Endothelial cell of umbilical vein (primary cell): ENCODE measurements at regions not wholly inside any gene's neighbourhood (a gene's known extent, or its start where the extent isn't known, plus 50 kb on each side); places are given as distances from the start of the nearest gene placed in this dataset.

Experiments
- BruUV-seq: library from RNA; stranded (reverse); fragments of 400-500 nt; replicated peaks from 2 replicates; lab custom pipeline; 2021; lab: Mats Ljungman, UMichigan
- CTCF ChIA-PET: fragments of 300-600, 350-600 bp; sonication (Branson Sonifier 250); formaldehyde crosslinking; loops from one replicate; lab custom pipeline; 2021; ENCODE audit warnings: antibody characterized with exemption, inconsistent platforms; lab: Charles Lee
- POLR2A ChIA-PET: fragments of 300-600, 350-600 bp; sonication (Branson Sonifier 250); formaldehyde crosslinking; loops from one replicate; lab custom pipeline; 2021; ENCODE audit warnings: antibody characterized with exemption, inconsistent platforms; lab: Charles Lee
- DNase-seq: peaks from one replicate; pipeline ENCODE4 v3.0.0-alpha.2; 2011; ENCODE audit warnings: low read depth, low spot score
- FAIRE-seq: peaks from 2 replicates; lab custom pipeline; 2011; peaks lifted over from hg19 to GRCh38; lab: Jason Lieb, UNC
- H2AFZ ChIP-seq: 2 replicates; pipeline ENCODE4 v1.6.0; 2012; ENCODE audit warnings: low read depth, low read length, control low read depth, inconsistent platforms
- H3K27ac ChIP-seq: 2 replicates; pipeline ENCODE4 v1.5.1; 2011; ENCODE audit warnings: low read depth, mild to moderate bottlenecking, control low read depth, low read length, moderate library complexity; ENCODE audit not compliant: insufficient read depth
- H3K27me3 ChIP-seq, 2 experiments: 2 replicates each; pipeline versions ENCODE4 v1.6.0 to v1.6.1; 2011; ENCODE audit warnings: low read length in 2 of 2, mixed read lengths in 1 of 2; ENCODE audit not compliant: control insufficient read depth in 2 of 2, insufficient read depth in 2 of 2
- H3K36me3 ChIP-seq, 2 experiments: 2 replicates in 1 of 2; 3 replicates in 1 of 2; pipeline ENCODE4 v1.5.1; 2011; ENCODE audit warnings: low read length in 2 of 2, mild to moderate bottlenecking in 1 of 2, moderate library complexity in 1 of 2; ENCODE audit not compliant: control insufficient read depth in 2 of 2, insufficient read depth in 2 of 2; ENCODE audit errors: extremely low read depth in 1 of 2
- H3K4me1 ChIP-seq: 3 replicates; pipeline ENCODE4 v1.5.1; 2011; ENCODE audit warnings: mild to moderate bottlenecking, low read length; ENCODE audit not compliant: control insufficient read depth, insufficient read depth; ENCODE audit errors: extremely low read depth
- H3K4me2 ChIP-seq: 2 replicates; pipeline ENCODE4 v1.6.1; 2011; ENCODE audit warnings: low read length, control low read depth, mixed read lengths; ENCODE audit not compliant: insufficient read depth
- H3K4me3 ChIP-seq, 3 experiments: fragments of 200-600 bp in 1 of 3; sonication (generic), shearing (Covaris generic) in 1 of 3; replicated peaks in 1 of 3; 2 replicates each; pipeline ENCODE4 v1.5.1; 2011 to 2016; ENCODE audit warnings: control low read depth in 3 of 3, low read length in 3 of 3, mild to moderate bottlenecking in 2 of 3, inconsistent platforms in 1 of 3, low read depth in 1 of 3, moderate library complexity in 1 of 3; ENCODE audit not compliant: insufficient read depth in 1 of 3
- H3K79me2 ChIP-seq: 2 replicates; pipeline ENCODE4 v1.6.0; 2012; ENCODE audit warnings: low read length, inconsistent platforms; ENCODE audit not compliant: control insufficient read depth, insufficient read depth
- H3K9ac ChIP-seq: replicated peaks from 2 replicates; pipeline ENCODE3; 2011; ENCODE audit warnings: low read length, control low read depth; ENCODE audit not compliant: insufficient read depth; ENCODE audit errors: extremely low read depth
- H3K9me1 ChIP-seq: replicated peaks from 3 replicates; pipeline ENCODE4 v1.6.0; 2011; ENCODE audit warnings: mild to moderate bottlenecking, low read length; ENCODE audit not compliant: control insufficient read depth, insufficient read depth; ENCODE audit errors: extremely low read depth
- H3K9me3 ChIP-seq: replicated peaks from 2 replicates; pipeline ENCODE4 v1.5.1; 2012; ENCODE audit warnings: low read length, inconsistent platforms; ENCODE audit not compliant: control insufficient read depth, insufficient read depth
- H4K20me1 ChIP-seq: replicated peaks from 2 replicates; pipeline ENCODE3; 2011; ENCODE audit warnings: mild to moderate bottlenecking, low read length; ENCODE audit not compliant: control insufficient read depth, insufficient read depth; ENCODE audit errors: extremely low read depth
- CTCF ChIP-seq, 2 donors: IDR thresholded peaks; 1 replicate in 1 of 2; 2 replicates in 1 of 2; pipeline ENCODE4 v1.5.1; 2011; ENCODE audit warnings: low read length in 2 of 2, mild to moderate bottlenecking in 2 of 2, moderate library complexity in 2 of 2, control low read depth in 1 of 2, inconsistent platforms in 1 of 2, low read depth in 1 of 2; ENCODE audit not compliant: insufficient read depth in 1 of 2; ENCODE audit errors: extremely low read depth in 1 of 2
- FOS ChIP-seq: IDR thresholded peaks from 2 replicates; pipeline ENCODE4 v1.6.1; 2011; ENCODE audit warnings: mild to moderate bottlenecking, low read length, moderate library complexity, borderline replicate concordance; ENCODE audit not compliant: insufficient read depth
- GATA2 ChIP-seq: IDR thresholded peaks from 2 replicates; pipeline ENCODE4 v1.7.0; 2011; ENCODE audit warnings: low read depth, mild to moderate bottlenecking, moderate library complexity, mixed read lengths, low read length; ENCODE audit not compliant: insufficient read length, insufficient read depth
- JUN ChIP-seq: IDR thresholded peaks from 2 replicates; pipeline ENCODE4 v1.6.1; 2011; ENCODE audit warnings: borderline replicate concordance, low read depth; ENCODE audit not compliant: insufficient read length, insufficient read depth
- MYC ChIP-seq: IDR thresholded peaks from one replicate; pipeline ENCODE4 v1.6.1; 2011; ENCODE audit warnings: mild to moderate bottlenecking, low read depth, low read length
- dilution Hi-C: fragments of 300-500 bp; cut with MboI; formaldehyde crosslinking; loops from one replicate; pipeline ENCODE4 v1.15.0; 2019; ENCODE audit warnings: low sequenced_read_pairs; ENCODE audit not compliant: extremely low pct_ligation_motif_present
- intact Hi-C: fragments of 100-400 bp; cut with micrococcal nuclease; formaldehyde crosslinking; loops from one replicate; pipeline ENCODE4 v1.10.0; 2022

DNA sequence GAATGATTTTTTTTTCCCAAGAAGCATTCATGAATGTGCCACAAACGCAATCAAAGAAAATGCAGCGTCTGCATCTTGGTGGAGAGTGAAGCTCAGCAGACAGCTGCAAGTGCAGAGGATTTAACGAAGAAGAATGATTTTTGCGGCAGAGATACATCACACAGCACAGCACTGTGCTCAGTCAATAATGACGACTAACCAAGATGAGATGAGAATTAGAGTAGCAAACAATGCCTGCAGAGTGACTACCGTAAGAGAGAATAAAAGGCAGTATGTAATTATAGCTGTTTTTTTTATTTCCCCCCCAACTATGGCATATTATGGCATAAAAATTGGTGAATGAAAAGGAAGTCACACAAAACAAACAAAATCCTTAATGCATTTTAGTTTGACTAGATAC, 218.0 kb upstream of the ROBO1 start:
- no peak for DNase-seq
- POLR2A ChIA-PET = no interaction called here
- intact Hi-C loops = loop anchor here (10.0 kb wide), 1 partner anchor 141 kb away; no protein-coding TSS in a partner anchor

More for the DNA sequence above, 218.0 kb upstream of the ROBO1 start:
- Histone ChIP-seq H3K9me3 (no peaks in the 10 kb centered on the region), H3K9ac (no peak overlapping the region), H3K79me2 (no peaks in the 10 kb centered on the region), H3K4me3 (no peak overlapping the region), H3K4me1 (peaks cover 7% of the 10 kb centered on the region), H3K36me3 (no peaks in the 10 kb centered on the region), H3K4me2 (no peak overlapping the region), H4K20me1 (no peaks in the 10 kb centered on the region), H2AFZ (no peak overlapping the region), H3K27ac (no peak overlapping the region), H3K9me1 (no peaks in the 10 kb centered on the region), H3K27me3 (no peaks in the 10 kb centered on the region)
- no TSS peak for BruUV-seq
- no peak for FAIRE-seq
- CTCF ChIA-PET = no interaction called here
- dilution Hi-C loops = no loop called here
- TF ChIP-seq CTCF (IDR thresholded peaks at IDR 0.05; ENCODE audit: extremely low read depth in 1 of 2, insufficient read depth in 1 of 2, low read depth in 1 of 2, low read length in 2 of 2) (no peak), JUN (no peak), MYC (no peak), GATA2 (no peak), FOS (no peak)
